ENCODE measurements at regions not wholly inside any gene's neighbourhood (a gene's known extent, or its start where the extent isn't known, plus 50 kb on each side); places are given as distances from the start of the nearest gene placed in this dataset.

DNA sequence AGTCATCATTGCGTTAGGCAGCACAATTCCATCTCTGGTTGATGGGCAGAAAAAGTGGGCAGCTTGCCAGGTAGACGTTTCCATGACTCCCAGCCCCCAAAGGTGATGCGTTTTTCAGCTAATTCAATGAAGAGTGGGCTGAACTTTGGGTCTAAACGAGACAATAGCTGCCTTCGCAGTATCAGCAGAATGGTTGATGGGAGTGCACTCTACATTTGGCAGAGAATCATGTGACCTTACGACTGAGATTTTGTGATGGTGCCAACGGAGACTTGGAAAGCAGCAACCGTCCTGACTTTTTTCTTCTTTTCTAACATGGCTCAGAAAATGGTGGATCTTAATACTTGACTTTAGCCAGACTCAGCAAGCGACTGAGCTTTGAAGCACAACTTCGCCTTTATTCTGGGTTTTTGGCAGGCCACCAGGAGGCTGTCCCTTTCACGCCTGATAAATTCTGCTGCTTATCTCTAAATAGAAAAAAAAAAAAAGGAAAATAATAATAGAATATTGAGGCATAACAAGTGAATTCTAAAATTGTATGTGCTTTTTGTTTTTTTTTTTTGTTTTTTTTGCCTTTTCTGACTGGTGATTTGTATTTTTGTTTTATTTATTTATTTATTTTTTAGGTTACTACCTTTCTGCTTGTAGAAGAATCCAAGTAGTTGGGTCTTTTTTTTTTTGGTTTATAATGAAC is 804.8 kb downstream of the USP25 start:
- H3K27me3 Mint-ChIP-seq: no peaks in the 10 kb centered on the region
- DNase-seq: no peak
- no peak overlapping the region for H3K4me3 Mint-ChIP-seq
- H3K9me3 Mint-ChIP-seq: no peaks in the 10 kb centered on the region
- H3K27ac Mint-ChIP-seq: no peak overlapping the region
- no peaks in the 10 kb centered on the region for H3K36me3 Mint-ChIP-seq
- no peaks in the 10 kb centered on the region for H3K4me1 Mint-ChIP-seq

- DNase-seq: no peak
- H3K4me1 Mint-ChIP-seq: no peaks in the 10 kb centered on the region
These were observed 805.3 kb downstream of the USP25 start for GRCh38 chr21:16535102-16535422.

DNA sequence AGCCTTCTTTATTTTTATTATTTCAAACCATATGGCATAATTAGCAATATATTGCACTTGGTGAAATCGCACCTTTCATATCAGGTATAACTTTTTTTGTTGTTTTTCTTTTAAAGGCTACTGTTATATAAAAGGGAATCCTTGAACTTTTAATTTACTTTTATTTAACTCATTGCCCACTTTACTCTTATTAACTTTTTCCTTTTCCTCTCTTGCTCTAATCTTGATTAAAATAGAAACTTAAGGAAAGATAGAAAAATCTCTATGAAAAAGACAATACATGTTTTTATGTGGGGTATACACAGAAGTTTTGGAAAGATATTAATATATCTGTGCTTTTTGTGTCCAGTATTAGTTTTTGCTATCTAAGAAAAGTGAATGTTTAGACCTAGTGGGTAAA is 805.8 kb downstream of the USP25 start:
- peaks cover 2% of the 10 kb centered on the region for H3K9me3 Mint-ChIP-seq
- DNase-seq: no peak
- no peaks in the 10 kb centered on the region for H3K27me3 Mint-ChIP-seq
- no peaks in the 10 kb centered on the region for H3K36me3 Mint-ChIP-seq
- H3K4me3 Mint-ChIP-seq: no peak overlapping the region
- H3K4me1 Mint-ChIP-seq: no peaks in the 10 kb centered on the region
- no peak overlapping the region for H3K27ac Mint-ChIP-seq

More at GRCh38 chr21:16535102-16535422, 805.3 kb downstream of the USP25 start:
- Mint-ChIP-seq H3K36me3 (no peaks in the 10 kb centered on the region), H3K27ac (no peak overlapping the region), H3K4me3 (no peak overlapping the region), H3K9me3 (no peaks in the 10 kb centered on the region), H3K27me3 (no peaks in the 10 kb centered on the region)

DNA sequence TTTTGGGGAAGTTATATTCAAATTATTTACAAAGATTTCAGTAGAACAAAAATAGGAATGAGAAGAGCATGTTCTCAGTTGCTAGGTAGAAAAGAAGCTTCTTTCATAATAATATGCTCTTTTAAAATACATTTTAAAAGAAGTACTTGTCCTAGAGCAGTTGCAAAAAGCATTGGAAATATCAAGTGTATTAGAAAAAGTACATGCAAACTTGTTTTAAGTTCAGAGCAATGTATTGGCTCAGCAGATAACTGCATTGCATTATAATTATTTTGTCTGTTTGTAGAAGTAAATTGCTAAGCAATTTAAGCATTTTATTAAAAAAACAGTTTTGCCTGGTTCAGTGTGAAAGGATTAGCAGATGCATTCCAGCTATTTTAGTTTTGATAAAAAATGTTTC is 806.4 kb downstream of the USP25 start:
- Mint-ChIP-seq H3K27me3 (no peaks in the 10 kb centered on the region), H3K36me3 (no peaks in the 10 kb centered on the region), H3K4me1 (no peaks in the 10 kb centered on the region), H3K9me3 (peaks cover 2% of the 10 kb centered on the region), H3K4me3 (no peak overlapping the region), H3K27ac (no peak overlapping the region)
- DNase-seq: no peak

DNA sequence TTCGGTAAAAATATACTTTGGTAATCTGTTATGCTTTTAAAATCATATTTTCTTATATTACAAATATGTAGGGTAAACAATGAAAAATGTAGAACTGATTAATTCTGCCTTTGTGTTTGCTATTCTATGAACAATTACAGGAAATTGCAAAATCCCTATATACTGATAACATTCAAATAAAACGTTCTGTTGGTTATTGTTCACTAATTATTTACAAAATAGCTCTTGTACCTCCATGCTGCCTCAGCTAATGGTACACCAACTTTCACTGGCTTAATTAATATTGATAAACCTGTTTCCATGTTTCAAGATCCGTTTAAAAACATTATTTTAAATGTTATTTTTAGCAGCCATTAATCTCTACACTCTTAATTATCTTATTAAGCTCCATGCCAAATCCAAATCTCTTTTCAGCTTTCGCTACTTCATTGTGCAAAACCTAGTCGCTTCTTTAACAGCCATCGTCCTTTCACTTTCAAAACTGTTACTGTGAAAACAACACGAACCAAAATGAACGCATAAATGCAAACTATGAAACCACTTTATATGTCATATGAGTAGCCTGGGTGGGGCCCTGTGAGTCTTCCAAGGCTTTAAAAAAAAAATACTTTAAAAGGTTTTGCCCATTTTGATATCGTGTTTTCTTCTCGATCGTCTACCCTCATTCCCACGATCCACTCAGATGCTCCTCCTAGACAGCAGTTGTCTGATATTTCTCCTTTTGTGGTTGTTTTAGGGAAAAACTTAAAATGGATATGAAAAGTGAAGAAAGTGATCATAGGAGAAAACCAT is 807.1 kb downstream of the USP25 start:
- H3K27me3 Mint-ChIP-seq: no peaks in the 10 kb centered on the region
- no peak overlapping the region for H3K4me3 Mint-ChIP-seq
- no peaks in the 10 kb centered on the region for H3K4me1 Mint-ChIP-seq
- DNase-seq: no peak
- H3K27ac Mint-ChIP-seq: no peak overlapping the region
- peaks cover 2% of the 10 kb centered on the region for H3K9me3 Mint-ChIP-seq
- no peaks in the 10 kb centered on the region for H3K36me3 Mint-ChIP-seq

- Mint-ChIP-seq H3K9me3 (peaks cover 2% of the 10 kb centered on the region), H3K27ac (no peak overlapping the region), H3K27me3 (no peaks in the 10 kb centered on the region), H3K4me1 (no peaks in the 10 kb centered on the region), H3K36me3 (no peaks in the 10 kb centered on the region), H3K4me3 (no peak overlapping the region)
- DNase-seq: no peak
These were observed 807.7 kb downstream of the USP25 start for GRCh38 chr21:16537501-16537900.

GRCh38 chr21:16538405-16538804 is 808.6 kb downstream of the USP25 start:
- H3K4me3 Mint-ChIP-seq: no peak overlapping the region
- no peaks in the 10 kb centered on the region for H3K4me1 Mint-ChIP-seq
- no peaks in the 10 kb centered on the region for H3K27me3 Mint-ChIP-seq
- DNase-seq: no peak
- peaks cover 2% of the 10 kb centered on the region for H3K9me3 Mint-ChIP-seq
- H3K36me3 Mint-ChIP-seq: no peaks in the 10 kb centered on the region
- no peak overlapping the region for H3K27ac Mint-ChIP-seq

GRCh38 chr21:16538936-16539440 is 809.2 kb downstream of the USP25 start:
- Mint-ChIP-seq H3K4me3 (no peak overlapping the region), H3K36me3 (no peaks in the 10 kb centered on the region), H3K27me3 (no peaks in the 10 kb centered on the region)

DNA sequence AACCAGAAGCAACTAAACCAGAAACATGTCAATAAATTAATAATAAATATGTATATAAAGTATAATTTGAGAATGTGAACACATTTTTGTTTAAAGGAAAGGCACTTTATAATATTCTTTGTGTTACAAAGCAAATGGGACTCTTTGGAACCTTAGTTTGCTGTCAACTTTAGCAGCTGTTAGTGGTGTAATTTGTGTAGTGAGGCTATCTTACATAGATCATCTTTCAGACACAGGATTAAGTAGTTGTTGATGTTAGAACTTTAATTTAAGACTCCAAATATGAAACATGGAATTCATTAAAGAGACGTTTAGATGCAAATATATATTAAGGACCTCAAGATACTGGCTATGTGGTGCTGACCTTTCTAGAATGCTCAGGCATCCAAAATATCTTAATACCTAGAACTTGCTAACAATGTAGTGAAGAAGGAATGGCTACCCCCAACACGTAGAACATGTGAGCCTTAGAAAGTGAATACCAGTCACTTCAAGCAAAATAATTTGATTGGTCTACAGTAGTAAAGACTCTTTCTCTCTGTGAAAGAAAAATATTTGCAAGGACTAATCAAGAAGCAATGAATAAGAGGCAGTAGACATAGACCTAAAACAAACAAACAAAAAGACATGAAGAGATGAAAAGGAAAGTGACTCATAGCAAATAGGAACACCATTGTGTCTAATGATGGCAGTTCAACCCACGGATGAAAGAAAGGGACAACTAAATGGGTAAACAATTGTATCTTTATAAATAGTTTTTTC is 811.4 kb downstream of the USP25 start:
- no peak for DNase-seq
- Mint-ChIP-seq H3K4me3 (no peak overlapping the region), H3K36me3 (no peaks in the 10 kb centered on the region), H3K4me1 (no peaks in the 10 kb centered on the region), H3K27me3 (no peaks in the 10 kb centered on the region), H3K9me3 (peaks cover 3% of the 10 kb centered on the region), H3K27ac (no peak overlapping the region)

More at GRCh38 chr21:16538936-16539440, 809.2 kb downstream of the USP25 start:
- DNase-seq: no peak
- Mint-ChIP-seq H3K9me3 (peaks cover 2% of the 10 kb centered on the region), H3K4me1 (no peaks in the 10 kb centered on the region), H3K27ac (no peak overlapping the region)

DNA sequence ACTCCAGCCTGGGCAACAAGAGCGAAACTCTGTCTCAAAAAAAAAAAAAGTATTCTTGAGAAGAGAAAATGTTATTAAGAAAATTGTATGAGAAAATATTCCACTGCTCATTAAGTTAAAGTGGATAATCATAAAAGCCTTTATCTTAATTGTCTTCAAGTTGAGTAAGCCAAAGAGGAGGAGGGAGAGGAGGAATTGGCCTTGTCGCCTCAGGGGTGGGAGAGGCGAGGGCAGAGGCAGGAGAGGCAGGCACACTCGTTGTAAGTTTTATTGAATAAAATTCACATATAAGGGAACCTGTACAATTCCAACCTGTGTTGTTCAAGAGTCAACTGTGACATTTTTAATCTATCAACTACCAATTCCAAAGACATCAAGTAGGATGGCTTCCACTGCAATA is 820.3 kb downstream of the USP25 start:
- Mint-ChIP-seq H3K4me3 (no peak overlapping the region), H3K4me1 (no peaks in the 10 kb centered on the region), H3K27me3 (no peaks in the 10 kb centered on the region), H3K36me3 (no peaks in the 10 kb centered on the region), H3K27ac (no peak overlapping the region), H3K9me3 (no peaks in the 10 kb centered on the region)
- no peak for DNase-seq

DNA sequence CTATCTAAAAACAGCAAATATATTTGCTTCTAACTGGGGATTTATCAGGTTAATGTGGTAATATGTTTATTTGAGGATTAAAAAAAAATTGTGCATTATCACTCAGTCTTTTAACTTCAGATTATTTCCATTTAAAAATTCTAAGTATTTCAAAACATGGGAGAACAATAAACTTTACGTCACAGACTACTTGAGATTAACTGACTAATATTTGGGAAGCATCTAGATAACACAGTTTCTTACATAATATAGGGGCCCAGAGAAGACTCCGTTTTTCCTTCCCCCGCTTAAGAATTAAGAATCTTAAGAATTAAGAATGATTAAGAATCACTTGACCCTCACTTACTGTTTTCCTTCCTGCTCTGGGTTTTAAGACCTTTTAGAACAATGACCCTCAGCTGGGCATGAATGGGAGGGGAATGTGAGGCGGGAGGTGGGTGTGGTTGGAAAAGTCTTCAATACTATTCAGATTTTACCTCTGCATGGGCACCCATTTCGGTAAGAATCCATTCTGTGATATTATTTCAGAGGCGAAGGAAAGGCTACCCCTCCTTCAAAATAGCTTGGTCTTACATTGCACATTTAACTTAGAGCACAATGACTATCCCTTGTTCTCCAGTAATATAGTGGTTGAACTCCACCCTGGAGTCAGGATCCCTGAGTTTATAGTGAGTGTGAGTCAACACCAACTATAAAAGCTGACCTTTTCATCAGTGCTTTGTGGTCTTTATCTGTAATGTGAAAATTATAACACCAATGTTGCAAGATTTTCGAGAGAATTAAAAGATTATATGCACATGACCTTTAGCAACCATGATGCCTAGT is 821.3 kb downstream of the USP25 start:
- Mint-ChIP-seq H3K4me1 (no peaks in the 10 kb centered on the region), H3K27ac (no peak overlapping the region), H3K36me3 (no peaks in the 10 kb centered on the region), H3K27me3 (no peaks in the 10 kb centered on the region), H3K9me3 (no peaks in the 10 kb centered on the region), H3K4me3 (no peak overlapping the region)
- DNase-seq: no peak

DNA sequence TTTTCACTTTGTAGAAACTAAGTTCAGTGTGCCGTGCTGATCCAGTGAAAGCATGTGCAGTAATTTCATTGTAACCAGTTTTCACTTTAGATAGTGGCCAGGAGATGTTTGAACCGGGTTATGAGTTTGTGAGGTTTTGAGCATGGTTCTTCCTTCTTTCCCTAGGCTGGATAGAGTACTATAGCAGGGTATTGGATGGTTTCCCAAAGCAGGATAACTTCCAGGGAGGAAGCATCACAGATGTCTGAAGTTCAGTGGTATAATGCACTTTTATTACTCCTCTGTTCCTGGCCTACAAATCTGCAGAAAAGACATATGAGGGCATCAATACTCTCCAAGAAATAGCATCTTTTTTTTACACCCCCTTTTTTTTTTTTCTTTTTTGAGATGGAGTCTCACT is 823.1 kb downstream of the USP25 start:
- no peaks in the 10 kb centered on the region for H3K4me1 Mint-ChIP-seq
- no peak for DNase-seq
- H3K27ac Mint-ChIP-seq: no peak overlapping the region
- no peak overlapping the region for H3K4me3 Mint-ChIP-seq
- H3K36me3 Mint-ChIP-seq: no peaks in the 10 kb centered on the region
- no peaks in the 10 kb centered on the region for H3K27me3 Mint-ChIP-seq
- no peaks in the 10 kb centered on the region for H3K9me3 Mint-ChIP-seq

DNA sequence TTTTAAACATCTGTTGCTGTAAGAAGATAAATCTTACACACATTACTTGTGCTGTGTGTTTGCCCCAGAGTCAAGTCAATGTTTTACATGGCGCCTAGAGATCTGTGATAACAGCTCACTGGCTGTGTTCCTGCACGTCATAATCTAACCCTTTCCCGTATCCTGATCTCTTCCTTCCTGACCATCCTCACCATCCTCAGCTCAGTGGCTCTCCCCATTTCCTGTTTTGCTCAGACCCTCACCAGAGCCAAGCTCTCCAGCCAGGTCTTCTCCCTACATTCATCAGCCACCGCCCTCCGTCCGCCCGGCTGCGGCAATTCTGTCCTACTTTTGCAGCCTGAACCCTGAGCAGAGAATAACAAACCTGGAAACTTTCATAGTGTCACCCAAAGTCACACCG is 824.7 kb downstream of the USP25 start:
- DNase-seq: no peak
- Mint-ChIP-seq H3K9me3 (no peaks in the 10 kb centered on the region), H3K36me3 (no peaks in the 10 kb centered on the region), H3K4me1 (no peaks in the 10 kb centered on the region), H3K27me3 (no peaks in the 10 kb centered on the region), H3K4me3 (no peak overlapping the region), H3K27ac (no peak overlapping the region)

DNA sequence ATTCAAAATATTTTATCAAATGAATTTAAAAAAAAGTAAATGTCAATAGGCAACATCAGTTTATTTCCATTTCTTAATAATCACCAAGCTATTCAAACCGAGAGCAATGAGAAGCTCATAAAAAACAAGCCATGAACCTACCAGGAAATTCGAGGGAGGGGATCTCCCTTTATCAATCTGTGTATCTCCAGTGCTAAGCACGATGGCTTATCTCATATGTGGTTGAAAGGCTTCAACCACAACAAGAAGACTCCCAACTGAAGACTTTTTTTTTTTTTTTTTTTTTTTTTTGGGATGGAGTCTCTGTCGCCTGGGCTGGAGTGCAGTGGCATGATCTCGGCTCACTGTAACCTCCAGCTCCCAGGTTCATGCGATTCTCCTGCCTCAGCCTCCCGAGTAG is 833.3 kb downstream of the USP25 start:
- Mint-ChIP-seq H3K36me3 (no peaks in the 10 kb centered on the region), H3K9me3 (no peaks in the 10 kb centered on the region)
- DNase-seq: no peak

GRCh38 chr21:16563795-16564194 is 834.0 kb downstream of the USP25 start:
- Mint-ChIP-seq H3K27me3 (no peaks in the 10 kb centered on the region), H3K27ac (no peak overlapping the region), H3K4me1 (no peaks in the 10 kb centered on the region), H3K4me3 (no peak overlapping the region), H3K9me3 (no peaks in the 10 kb centered on the region), H3K36me3 (no peaks in the 10 kb centered on the region)
- DNase-seq: no peak

More for the DNA sequence above, 833.3 kb downstream of the USP25 start:
- H3K27me3 Mint-ChIP-seq: no peaks in the 10 kb centered on the region
- H3K4me1 Mint-ChIP-seq: no peaks in the 10 kb centered on the region
- no peak overlapping the region for H3K4me3 Mint-ChIP-seq
- H3K27ac Mint-ChIP-seq: no peak overlapping the region

Data from activated naive CD8-positive, alpha-beta T cell treated with anti-CD3 and anti-CD28 coated beads for 36 hours (primary cell).